GM19397 (cell line): ENCODE measurements at regions not wholly inside any gene's neighbourhood (a gene's known extent, or its start where the extent isn't known, plus 50 kb on each side); places are given as distances from the start of the nearest gene placed in this dataset.
A peak's percentile ranks its signal among the peaks of the same experiment; 100 is the strongest.
"Not testable (repeated sequence)": the region's sequence is repeated elsewhere in the genome, so short reads cannot be mapped to it uniquely, and the experiment has no call there.

ENCODE experiments used
- ATAC-seq: cut with Tn5 transposase; IDR thresholded peaks from one replicate; pipeline ENCODE4 v1.9.1; 2021; ENCODE audit warnings: mild to moderate bottlenecking, moderate library complexity; ENCODE audit not compliant: unreplicated experiment

DNA sequence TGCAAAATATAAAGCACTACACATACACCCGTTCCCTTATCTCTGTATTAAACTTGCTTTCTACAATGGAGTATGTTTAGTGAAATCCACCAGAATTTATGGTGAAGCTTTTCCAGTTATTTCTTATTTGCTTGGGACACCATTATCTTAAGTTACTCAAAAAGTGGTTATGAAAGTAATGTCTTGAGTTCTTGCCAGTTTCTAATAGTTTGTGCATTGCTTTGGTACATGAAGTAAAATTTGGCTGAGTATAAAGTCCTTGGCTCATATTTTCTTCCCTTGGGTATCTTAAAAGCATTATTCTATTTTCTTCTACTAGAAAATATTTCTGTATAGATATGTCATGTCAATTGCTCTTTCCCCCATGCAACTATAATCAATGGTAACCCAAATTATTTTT is 85.2 kb downstream of the POLR1F start:
- ATAC-seq = no peak

DNA sequence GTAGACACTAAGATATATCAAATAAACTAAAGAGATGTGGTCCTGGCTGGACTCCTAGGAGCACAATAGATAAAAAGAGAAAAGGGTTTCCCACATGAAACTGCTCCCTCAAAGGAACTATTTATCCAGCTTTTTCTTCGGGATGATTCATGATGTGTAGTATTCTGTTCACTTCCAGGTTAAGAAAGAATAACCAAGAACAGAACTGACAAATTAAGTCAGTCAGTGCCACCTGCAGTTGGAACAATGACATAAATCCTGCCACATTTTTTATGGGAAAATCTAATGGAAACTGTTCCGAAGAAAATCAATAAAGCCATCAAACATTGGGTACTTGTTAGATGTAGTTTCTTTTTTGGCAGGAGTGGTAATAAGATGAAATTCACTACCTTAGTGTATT is 87.1 kb downstream of the POLR1F start:
- no peak for ATAC-seq

DNA sequence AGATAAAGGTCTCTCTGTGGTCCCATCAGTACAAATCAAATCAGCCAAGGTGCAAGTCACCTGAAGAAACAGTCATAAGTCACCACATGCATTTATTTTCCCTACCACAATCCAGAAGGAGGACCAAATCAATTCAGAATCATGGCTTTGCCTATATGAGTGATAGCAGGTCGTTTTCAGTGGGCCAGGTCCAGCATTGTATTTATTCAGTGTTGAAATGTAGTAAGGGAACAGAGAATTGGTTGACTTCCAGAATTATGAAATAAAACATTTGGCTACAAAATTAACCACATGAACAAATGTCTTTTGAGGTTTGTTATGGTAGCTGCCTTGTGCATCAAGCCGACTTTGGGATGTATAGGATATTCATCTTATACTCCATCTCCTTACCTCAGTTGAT is 88.4 kb downstream of the POLR1F start:
- no peak for ATAC-seq

DNA sequence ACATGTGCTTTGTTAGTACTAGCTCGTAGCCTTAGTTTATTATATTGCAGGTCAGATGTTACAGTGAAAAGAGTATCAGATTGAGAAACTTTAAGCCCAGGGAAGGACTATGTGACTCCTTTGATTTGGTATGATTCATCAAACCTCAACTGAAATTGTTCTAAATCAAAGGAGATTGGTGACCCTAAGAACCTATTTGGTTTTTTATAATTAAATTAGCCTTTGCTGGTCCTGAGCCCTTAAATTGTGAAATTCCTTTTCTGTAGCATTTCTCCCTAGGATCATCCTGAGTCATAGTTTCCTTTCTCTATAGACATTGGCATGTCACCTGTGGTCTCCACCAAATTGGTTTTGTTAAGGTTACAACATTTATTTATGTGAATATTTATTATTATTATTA is 89.7 kb downstream of the POLR1F start:
- ATAC-seq = no peak

DNA sequence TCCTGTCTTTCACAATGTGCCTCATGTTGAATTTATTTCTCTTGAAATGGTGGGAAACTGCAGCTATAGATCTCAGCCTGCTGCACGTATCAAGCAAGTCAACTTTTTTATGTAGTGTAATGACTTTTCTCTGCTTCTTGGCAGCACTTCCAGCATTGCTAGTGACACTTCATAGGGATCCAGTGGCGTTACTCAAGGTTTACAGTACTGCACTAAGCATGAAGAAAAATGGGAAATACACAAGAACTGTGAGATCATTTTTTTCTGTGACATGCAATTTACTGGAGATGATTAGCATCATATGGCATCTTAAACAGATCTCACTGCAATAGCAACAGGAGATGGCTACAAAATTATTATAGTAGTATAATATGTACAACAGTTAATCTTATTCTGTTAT is 90.9 kb downstream of the POLR1F start:
- ATAC-seq = no peak

DNA sequence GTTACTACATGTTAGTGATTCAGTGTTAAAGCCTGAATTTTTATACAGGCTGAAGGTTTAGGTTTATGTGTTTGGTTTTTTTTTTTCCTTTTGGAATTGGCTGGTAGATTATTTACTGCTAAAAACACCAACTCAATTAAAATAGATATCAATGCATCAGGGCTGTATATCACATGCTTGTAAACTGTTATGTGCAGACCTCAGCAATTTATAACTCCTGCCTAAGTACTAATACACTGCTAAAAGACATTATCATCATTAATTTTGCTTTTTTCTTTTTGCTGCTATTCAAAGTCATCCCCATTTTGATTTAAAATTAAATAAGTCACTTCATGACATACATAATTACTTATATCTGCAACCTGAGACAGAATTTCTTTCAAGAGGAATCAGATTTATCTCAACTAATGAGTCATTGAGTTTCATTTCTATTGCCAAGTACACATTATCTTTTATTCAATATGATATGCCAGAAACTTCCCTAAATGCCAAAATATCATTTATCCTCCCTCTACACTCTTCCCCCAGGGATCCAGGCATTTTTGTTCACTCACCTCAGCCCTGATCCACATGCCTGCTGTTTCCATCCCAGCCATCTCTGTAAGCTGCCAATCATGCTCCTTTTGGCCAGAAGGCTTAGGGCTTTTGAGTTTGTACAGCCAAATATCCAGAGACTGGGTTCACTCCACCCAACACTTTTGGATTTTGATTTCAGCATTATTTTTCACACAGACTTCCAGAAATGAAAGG is 98.5 kb downstream of the POLR1F start:
- no peak for ATAC-seq

DNA sequence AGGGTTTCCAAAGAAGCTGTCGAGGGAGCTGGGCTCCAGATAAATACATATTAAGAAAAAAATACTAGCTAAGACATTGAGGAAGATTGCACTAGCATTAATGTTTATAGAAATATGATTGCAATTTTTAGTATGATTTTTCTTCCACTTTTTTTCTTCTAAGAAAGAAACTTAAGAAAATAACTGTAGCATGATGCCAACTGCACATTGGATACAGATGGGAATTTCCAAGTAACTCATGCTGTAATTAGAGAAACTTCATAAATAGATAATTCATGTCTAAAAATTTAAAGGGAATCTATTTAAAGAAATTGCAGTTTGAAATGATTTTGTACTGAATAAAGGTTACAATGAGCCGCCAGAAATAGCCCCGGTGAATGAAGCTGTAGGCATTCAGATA is 119.4 kb downstream of the POLR1F start:
- ATAC-seq = no peak

DNA sequence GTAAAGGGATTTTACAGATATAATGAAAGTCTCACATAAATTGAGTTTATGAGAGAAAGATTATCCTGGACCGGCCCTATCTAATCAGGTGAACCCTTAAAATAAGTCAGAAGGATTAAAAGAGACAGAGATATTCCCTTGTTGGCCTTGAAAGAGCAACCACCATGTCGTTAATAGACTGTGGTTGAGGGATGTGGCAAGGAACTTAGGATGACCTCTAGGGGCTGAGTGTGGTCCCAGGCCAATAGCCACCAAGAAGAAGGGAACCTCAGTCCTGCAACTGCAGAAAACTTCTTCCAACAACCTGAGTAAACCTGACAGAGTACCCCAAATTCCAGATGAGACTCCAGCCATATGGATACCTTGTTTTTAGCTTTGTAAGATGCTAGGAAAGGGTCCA is 121.5 kb downstream of the POLR1F start:
- peak; percentile 58 for ATAC-seq

DNA sequence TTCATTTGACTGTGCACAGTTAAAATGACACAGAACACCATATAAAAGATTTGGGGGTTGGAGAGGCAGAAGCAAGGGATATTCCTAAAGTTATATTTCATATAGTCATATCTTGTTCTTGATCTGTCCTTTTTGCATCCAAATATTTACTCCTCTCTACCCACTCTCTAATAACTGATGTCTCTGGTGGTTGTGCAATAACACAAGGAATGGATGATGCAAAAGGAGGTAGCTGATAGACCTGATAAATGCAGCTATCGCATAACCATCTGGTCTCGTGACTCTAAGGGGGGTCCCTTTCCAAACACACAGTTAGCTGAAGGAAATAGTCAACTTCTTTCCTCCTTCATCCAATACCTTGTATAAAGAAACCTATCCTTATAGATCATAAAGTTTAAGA is 123.1 kb downstream of the POLR1F start:
- no peak for ATAC-seq

DNA sequence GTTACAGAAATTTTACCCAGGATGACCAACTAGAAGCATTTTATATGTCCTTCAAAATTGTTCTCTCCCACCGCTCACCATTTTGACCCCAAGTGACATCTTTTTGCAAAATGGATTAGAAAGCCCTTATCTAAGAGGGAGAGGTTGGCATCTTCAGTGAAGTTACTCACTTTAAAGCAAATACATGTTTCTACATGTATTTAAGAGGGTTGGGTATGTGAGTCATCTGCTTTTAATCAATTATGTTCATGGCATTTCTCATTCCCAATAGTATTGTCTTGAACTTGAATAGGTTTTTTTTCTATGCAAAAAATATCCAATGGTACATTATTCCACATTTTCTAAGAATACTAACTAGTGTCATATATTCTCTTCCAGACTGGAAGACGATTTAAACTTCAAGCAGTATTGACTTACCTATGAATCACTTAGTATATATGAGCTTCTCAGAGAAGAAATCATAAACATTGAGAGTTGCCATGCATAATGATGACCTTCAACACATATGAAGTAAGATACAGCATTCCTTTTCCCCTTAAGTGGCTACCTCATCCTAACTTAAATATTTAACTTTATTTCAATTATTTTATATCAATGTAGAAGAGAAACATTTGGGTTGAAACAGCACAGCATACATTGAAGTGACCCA is 132.8 kb downstream of the POLR1F start:
- no peak for ATAC-seq

DNA sequence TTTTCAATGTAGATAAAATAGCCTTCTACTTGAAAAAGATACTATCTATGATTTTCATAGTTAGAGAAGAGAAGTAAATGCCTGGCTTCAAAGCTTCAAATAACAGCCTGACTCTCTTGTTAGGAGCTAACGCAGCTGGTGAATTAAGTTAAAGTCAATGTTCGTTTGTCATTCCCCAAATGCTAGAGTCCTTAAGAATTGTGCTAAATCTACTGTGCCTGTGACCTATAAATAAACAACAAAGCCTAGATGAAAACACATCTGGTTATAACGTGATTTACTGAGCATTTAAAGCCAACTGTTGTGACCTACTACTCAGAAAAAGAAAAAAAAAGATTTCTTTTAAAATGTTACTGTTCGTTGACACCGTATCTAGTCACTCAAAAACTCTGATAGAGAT is 134.7 kb downstream of the POLR1F start:
- no peak for ATAC-seq

DNA sequence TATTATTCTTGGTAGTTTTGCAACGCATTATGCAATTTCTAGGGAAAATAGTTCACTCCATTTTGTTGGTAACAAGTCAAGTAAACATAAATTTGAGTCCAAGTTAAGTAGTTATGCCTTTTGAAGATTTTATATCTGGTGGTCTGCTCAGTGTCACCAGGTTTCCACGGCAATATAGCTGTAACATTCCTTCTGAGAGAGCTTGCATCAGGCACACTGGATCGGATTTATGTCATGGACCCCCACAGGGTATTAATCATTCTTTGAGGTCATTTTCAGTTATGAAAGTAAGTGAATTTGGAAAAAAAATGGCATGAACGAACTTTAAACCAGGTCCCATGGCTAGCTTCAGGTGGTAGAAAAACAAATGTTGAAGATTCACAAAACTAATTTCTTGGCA is 136.3 kb downstream of the POLR1F start:
- ATAC-seq = no peak

DNA sequence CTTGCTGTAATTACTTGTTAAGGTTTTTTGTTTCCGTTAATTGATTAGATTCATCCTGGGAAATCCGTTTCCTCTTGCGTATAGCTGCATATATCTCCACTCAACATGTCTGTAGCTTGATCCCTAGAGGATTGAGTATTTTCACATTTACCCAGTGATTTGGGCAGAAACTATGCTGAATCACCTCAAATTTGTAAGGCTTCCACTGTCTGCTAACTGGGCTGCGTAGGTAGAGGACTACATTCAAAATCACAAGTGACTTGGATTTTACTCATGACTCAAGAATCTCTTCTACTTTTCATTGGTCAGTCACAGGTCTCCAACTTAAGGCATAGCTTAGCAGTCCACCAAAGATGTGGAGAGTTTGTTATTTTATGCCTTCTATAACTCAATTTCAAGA is 141.8 kb downstream of the POLR1F start:
- no peak for ATAC-seq

DNA sequence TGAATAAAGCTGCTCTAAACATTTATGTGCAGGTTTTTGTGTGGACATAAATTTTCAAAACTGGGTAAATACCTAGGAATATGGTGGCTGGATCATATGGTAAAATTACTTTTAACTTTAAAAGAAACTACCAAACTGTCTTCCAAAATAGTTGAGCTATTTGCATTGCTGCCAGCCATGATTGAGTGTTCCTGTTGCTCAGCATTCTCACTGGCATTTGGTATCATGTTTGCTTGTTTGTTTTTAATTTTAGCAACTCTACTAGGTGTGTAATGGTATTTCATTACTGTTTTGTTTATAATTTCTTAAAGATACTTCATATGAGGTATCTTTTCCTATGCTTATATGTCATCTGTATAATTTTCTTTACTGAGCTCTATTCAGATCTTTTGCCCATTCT is 143.2 kb downstream of the POLR1F start:
- ATAC-seq = no peak

DNA sequence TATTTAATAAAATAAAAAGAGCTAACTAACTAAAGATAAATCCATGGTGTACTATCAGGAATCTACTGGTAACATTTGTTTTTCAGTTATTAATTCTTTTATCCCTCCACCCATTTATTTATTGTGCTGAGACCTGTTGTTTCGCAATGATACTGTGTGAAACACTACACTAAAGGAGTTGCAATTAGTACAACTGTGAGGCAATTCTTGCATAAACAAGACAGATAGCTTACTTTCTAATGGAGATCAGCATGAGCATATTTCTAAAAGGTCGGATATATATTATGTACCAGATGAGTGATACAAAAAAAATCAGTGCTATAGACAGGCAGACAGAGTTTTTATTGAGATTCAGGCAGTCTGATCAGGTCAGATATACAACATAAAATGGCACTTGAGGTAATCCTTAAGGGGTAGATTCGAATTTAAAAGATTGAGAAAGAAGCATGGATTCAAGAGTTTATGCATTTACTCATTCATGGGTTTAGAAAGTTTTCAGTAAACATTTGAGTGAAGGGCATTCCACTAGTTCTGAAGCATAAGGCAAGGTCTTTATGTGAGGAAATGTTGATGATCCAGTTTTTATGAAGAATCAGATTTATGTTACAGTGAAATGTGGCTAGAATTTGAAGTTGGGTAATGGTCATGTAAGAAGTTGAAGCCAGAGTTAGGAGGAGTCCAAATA is 147.6 kb downstream of the POLR1F start:
- no peak for ATAC-seq

DNA sequence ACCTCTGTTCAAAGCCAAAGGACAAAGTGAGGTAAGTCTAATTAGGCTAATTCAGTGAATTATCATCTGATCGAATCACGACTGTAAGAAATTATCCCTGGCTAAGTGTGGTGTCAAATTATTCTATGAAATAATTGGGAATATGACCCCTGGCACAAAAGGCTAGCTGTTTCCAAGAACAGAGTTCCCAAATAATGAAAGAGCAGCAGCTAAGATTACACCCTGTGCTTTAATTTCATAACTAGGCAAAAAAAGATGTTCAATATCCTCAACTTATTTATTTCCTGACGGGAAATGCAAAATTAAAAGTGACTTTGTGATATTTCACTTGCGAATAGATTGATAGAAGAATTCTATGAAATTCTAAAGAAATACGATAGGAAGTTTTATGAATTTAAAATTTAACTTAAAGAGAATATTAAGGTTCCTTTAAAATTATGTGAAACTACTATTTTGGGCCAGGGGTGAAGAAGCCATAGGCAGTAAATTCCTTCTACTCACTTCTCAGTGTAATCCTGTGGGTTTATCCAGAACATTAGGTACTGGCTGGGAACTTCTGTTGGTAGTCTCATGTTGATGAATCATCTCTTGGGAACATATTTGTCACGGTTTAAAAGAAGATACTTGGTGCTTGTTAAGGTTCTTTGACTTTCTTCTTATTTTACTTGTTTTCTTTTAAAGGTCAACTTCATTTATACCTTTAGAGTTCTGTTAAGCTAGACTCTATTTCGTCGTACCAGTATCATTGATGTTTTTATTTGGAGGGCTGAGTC is 148.5 kb downstream of the POLR1F start:
- ATAC-seq = no peak

DNA sequence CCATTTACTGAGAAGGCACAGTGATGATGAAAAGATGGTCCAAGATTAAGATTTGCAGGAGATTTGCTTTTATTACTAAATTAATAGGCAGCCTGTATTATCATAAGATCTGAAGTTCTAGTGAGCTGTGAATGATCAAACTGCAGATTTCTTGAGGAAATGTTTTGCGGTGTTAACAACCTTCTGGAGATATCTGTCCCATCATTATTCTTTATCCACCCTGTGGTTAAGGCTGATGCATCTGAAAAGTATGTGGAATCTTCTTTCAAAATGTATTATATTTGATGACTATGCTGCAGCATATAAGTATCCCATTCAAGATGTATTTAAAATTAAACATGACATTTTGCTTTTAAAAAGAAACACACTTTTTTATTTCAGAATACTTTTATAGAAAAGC is 150.3 kb downstream of the POLR1F start:
- no peak for ATAC-seq

DNA sequence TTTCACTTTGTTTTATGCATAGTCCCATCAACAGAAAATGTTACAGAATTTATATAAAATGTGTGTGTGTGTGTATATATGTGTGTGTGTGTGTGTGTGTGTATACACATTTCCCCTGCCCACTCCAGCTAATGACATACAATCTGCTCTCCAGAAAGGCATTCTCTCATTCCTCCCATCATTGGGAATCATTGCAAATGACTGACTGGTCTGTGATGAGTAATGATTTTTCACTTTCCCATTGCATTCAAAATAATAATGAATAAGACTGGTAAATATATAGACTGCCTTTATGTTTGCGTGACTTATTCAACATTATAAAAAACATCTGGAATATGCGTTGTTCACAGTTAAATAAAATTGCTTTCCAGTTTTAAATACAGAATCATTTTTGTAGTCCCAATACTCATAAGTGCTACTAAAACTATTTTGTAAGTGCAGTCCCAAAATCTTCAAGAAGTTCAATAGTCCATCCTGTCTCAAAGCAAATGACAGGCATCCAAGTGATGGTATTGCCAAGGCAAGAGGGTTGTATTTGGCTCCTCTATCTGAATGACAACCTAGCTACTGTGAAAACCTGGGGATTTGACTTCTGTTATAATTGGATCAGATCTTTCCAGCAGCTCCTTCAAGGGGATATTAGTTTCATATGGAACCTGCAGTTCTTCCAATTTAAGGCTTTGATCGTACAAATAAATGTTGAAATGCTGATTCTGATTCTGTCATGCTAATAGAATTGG is 150.9 kb downstream of the POLR1F start:
- no peak for ATAC-seq

DNA sequence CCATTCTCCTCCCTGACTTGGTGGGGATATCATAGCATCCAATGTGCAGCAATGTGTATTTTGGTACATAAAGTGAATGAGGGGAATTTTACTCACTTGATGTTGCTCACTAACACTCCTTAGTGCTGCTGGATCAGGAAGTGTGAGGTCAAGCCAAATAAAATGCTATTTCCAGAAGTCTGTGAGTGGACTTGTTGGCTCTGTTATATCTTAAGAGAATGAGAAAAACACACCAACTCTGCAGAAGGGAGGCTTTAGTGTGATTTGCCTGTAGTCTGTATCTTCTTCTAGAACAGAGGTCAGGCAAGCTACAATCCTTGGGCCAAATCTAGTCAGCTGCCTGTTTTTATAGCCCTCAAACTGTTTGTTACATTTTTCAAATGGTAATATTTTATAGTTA is 154.3 kb downstream of the POLR1F start:
- no peak for ATAC-seq

DNA sequence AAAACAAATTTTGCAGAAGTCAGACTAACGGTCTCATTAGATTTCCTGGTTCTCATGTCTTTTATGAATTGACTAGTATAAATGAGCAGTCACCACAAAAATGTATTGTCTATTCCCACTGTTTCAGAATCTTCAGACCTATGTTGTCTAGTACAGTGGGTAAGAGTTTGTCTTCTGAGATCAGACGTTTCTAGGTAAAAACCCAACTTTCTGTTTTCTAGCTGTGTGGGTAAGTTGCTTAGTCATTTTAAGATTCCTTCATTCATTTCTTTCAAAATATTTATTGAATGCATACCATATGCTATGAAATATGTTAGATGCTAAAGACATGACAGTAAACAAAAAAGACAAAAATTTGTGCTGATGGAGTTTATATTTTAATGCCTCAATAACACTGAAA is 156.3 kb downstream of the POLR1F start:
- no peak for ATAC-seq

DNA sequence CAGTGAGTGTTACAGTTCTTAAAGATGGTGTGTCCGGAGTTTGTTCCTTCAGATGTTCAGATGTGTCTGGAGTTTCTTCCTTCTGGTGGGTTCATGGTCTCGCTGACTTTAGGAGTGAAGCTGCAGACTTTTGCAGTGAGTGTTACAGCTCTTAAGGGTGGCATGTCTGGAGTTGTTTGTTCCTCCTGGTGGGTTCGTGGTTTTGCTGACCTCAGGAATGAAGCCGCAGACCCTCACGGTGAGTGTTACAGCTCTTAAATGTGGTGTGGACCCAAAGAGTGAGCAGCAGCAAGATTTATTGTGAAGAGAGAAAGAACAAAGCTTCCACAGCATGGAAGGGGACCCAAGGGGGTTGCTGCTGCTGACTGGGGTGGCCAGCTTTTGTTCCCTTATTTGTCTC is 159.6 kb downstream of the POLR1F start:
- ATAC-seq = not testable (repeated sequence)
